Ascending aorta (tissue), 2 donors: ENCODE measurements at regions not wholly inside any gene's neighbourhood (a gene's known extent, or its start where the extent isn't known, plus 50 kb on each side); places are given as distances from the start of the nearest gene placed in this dataset.

Experiments
- DNase-seq, 2 donors: peaks; one replicate each; pipeline ENCODE4 v3.0.0-alpha.2; 2019; ENCODE audit warnings: low spot score in 2 of 2
- H3K27ac ChIP-seq, 2 donors: fragments of 200-600 bp; sonication (generic); one replicate each; pipeline ENCODE4 v1.5.1; 2016 to 2017; ENCODE audit warnings: mild to moderate bottlenecking in 1 of 2
- H3K27me3 ChIP-seq: fragments of 200-600 bp; sonication (generic); one replicate; pipeline ENCODE4 v1.5.1; 2017
- H3K36me3 ChIP-seq, 2 donors: fragments of 200-600 bp; sonication (generic); one replicate each; pipeline ENCODE4 v1.5.1; 2016
- H3K4me1 ChIP-seq, 2 donors: fragments of 200-600 bp; sonication (generic); one replicate each; pipeline ENCODE4 v1.5.1; 2016 to 2017; ENCODE audit warnings: mild to moderate bottlenecking in 1 of 2
- H3K4me3 ChIP-seq, 2 donors: fragments of 200-600 bp; sonication (generic); one replicate each; pipeline ENCODE4 v1.5.1; 2016 to 2017; ENCODE audit warnings: mild to moderate bottlenecking in 1 of 2
- H3K9me3 ChIP-seq, 2 donors: fragments of 200-600 bp; sonication (generic); one replicate each; pipeline ENCODE4 v1.5.1; 2016
- CTCF ChIP-seq, 3 experiments: fragments of 200-600 bp in 2 of 3; fragments of 450-650 bp in 1 of 3; sonication (generic) in 2 of 3; IDR thresholded peaks; one replicate each; pipeline ENCODE4 v1.5.1; 2016 to 2019; ENCODE audit warnings: antibody characterized with exemption in 3 of 3, mild to moderate bottlenecking in 1 of 3, moderate library complexity in 1 of 3
- intact Hi-C: fragments of 100-400 bp; cut with DNase I; formaldehyde crosslinking; loops from one replicate; pipeline ENCODE4 v1.15.1; 2023

- intact Hi-C loops: no loop called here
Observed at GRCh38 chr10:8273749-8274148, 219.3 kb downstream of the GATA3 start.

GRCh38 chr10:8275911-8276310, 221.4 kb downstream of the GATA3 start:
- Histone ChIP-seq H3K9me3 (no peaks in the 10 kb centered on the region), H3K4me3 (no peak overlapping the region), H3K4me1 (no peaks in the 10 kb centered on the region), H3K27me3 (no peaks in the 10 kb centered on the region), H3K27ac (no peak overlapping the region), H3K36me3 (no peaks in the 10 kb centered on the region)
- intact Hi-C loops: no loop called here
- no peak for DNase-seq
- no peak for TF ChIP-seq CTCF (IDR thresholded peaks at IDR 0.05)

More at GRCh38 chr10:8273749-8274148, 219.3 kb downstream of the GATA3 start:
- no peak overlapping the region for H3K27ac ChIP-seq
- no peaks in the 10 kb centered on the region for H3K27me3 ChIP-seq
- H3K4me3 ChIP-seq: no peak overlapping the region
- no peak for TF ChIP-seq CTCF (IDR thresholded peaks at IDR 0.05)
- no peak for DNase-seq
- no peaks in the 10 kb centered on the region for H3K9me3 ChIP-seq
- H3K4me1 ChIP-seq: no peaks in the 10 kb centered on the region
- H3K36me3 ChIP-seq: no peaks in the 10 kb centered on the region

GRCh38 chr10:8278099-8278498, 223.6 kb downstream of the GATA3 start:
- intact Hi-C loops: no loop called here

GRCh38 chr10:8279598-8279997, 225.1 kb downstream of the GATA3 start:
- no peaks in the 10 kb centered on the region for H3K36me3 ChIP-seq
- no peak for DNase-seq
- TF ChIP-seq CTCF (IDR thresholded peaks at IDR 0.05): no peak
- H3K27ac ChIP-seq: no peak overlapping the region
- no peaks in the 10 kb centered on the region for H3K27me3 ChIP-seq
- intact Hi-C loops: no loop called here
- no peak overlapping the region for H3K4me3 ChIP-seq
- no peaks in the 10 kb centered on the region for H3K4me1 ChIP-seq
- H3K9me3 ChIP-seq: no peaks in the 10 kb centered on the region

More at GRCh38 chr10:8278099-8278498, 223.6 kb downstream of the GATA3 start:
- Histone ChIP-seq H3K27me3 (no peaks in the 10 kb centered on the region), H3K4me1 (no peaks in the 10 kb centered on the region), H3K36me3 (no peaks in the 10 kb centered on the region), H3K4me3 (no peak overlapping the region), H3K9me3 (no peaks in the 10 kb centered on the region), H3K27ac (no peak overlapping the region)
- DNase-seq: no peak
- no peak for TF ChIP-seq CTCF (IDR thresholded peaks at IDR 0.05)

- no peak for TF ChIP-seq CTCF (IDR thresholded peaks at IDR 0.05)
- Histone ChIP-seq H3K27ac (no peak overlapping the region), H3K27me3 (no peaks in the 10 kb centered on the region), H3K4me1 (no peaks in the 10 kb centered on the region), H3K4me3 (no peak overlapping the region), H3K9me3 (no peaks in the 10 kb centered on the region), H3K36me3 (no peaks in the 10 kb centered on the region)
- no peak for DNase-seq
- intact Hi-C loops: no loop called here
Observed at GRCh38 chr10:8280946-8281345, 226.5 kb downstream of the GATA3 start.

GRCh38 chr10:8282340-8282739, 227.9 kb downstream of the GATA3 start:
- no peaks in the 10 kb centered on the region for H3K9me3 ChIP-seq
- H3K27ac ChIP-seq: no peak overlapping the region
- no peaks in the 10 kb centered on the region for H3K36me3 ChIP-seq
- H3K4me3 ChIP-seq: no peak overlapping the region
- no peaks in the 10 kb centered on the region for H3K4me1 ChIP-seq
- H3K27me3 ChIP-seq: no peaks in the 10 kb centered on the region
- no peak for DNase-seq
- TF ChIP-seq CTCF (IDR thresholded peaks at IDR 0.05): no peak
- intact Hi-C loops: no loop called here
